ENCODE measurements at regions not wholly inside any gene's neighbourhood (a gene's known extent, or its start where the extent isn't known, plus 50 kb on each side); places are given as distances from the start of the nearest gene placed in this dataset.
"Not testable (repeated sequence)": the region's sequence is repeated elsewhere in the genome, so short reads cannot be mapped to it uniquely, and the experiment has no call there.

DNA sequence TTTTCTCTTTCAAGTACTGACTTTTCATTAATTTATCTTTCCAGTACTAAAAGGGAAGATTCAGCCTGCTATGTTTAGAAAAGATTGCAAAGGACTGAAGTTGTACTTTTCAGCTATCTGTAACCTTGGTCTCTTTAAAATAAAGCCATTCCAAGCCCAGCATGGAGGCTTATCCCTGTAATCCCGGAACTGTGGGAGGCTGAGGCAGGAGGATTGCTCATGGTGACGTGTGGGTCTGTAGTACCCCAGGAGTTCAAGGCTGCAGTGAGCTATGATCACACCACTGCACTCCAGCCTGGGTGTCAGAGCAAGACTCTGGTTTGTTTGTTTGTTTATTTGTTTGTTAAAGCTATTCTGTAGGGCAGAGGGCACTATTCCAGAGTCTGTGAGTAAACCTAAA, 50.6 kb upstream of the TMEM170B start:
- H3K9me3 Mint-ChIP-seq = no peaks in the 10 kb centered on the region
- DNase-seq (ENCODE audit: low spot score) = no peak
- H3K27ac Mint-ChIP-seq = no peak overlapping the region
- no peaks in the 10 kb centered on the region for H3K4me1 Mint-ChIP-seq (ENCODE audit: low read depth)
- H3K4me3 Mint-ChIP-seq (ENCODE audit: low read depth) = no peak overlapping the region
- H3K36me3 Mint-ChIP-seq (ENCODE audit: low read depth) = no peaks in the 10 kb centered on the region
- peaks cover 8% of the 10 kb centered on the region for H3K27me3 Mint-ChIP-seq (ENCODE audit: low read depth)
- intact Hi-C loops (cut with micrococcal nuclease) = no loop called here

DNA sequence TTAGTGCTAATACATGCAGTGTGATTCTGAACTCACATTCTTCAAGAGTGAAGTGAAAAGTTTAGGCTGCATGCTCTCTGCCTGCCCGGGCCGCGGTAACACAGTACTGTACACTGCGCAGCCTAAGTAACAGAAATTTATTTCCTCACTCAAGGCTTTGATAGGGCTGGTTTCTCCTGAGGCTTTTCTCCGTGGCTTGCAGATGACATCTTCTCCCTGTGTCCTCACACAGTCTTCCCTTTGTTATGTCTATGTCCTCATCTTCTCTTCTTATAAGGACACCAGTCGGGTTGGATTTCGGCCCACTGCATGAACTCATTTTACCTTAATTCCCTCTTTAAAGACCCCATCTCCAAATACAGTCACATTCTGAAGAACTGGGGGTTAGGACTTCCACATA, 51.1 kb upstream of the TMEM170B start:
- no peaks in the 10 kb centered on the region for H3K36me3 Mint-ChIP-seq (ENCODE audit: low read depth)
- H3K27me3 Mint-ChIP-seq (ENCODE audit: low read depth) = peaks cover 8% of the 10 kb centered on the region
- no peak for DNase-seq (ENCODE audit: low spot score)
- no peak overlapping the region for H3K27ac Mint-ChIP-seq
- no peaks in the 10 kb centered on the region for H3K4me1 Mint-ChIP-seq (ENCODE audit: low read depth)
- H3K9me3 Mint-ChIP-seq = no peaks in the 10 kb centered on the region
- no peak overlapping the region for H3K4me3 Mint-ChIP-seq (ENCODE audit: low read depth)
- intact Hi-C loops (cut with micrococcal nuclease) = no loop called here

DNA sequence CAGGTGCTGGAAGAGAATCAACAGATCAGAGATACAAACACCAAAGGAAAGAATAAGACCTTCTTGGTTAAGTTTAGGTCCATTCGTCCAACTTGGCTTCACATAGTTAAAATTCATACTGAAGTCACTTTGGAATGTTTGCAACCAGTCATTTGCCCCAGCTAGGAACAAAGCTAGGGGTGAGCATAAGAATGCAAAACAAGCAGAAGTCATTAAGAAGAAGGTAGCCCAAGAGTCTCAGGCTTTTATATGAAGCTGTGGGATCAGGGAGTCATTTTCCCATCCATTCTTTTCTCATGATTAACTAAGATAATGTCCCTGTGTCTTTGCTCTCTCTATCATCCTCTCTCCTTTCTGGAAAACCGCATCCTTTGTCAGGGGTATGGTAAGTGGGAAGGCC, 51.5 kb upstream of the TMEM170B start:
- Mint-ChIP-seq H3K27ac (no peak overlapping the region), H3K4me3 (ENCODE audit: low read depth) (no peak overlapping the region), H3K36me3 (ENCODE audit: low read depth) (no peaks in the 10 kb centered on the region), H3K4me1 (ENCODE audit: low read depth) (no peaks in the 10 kb centered on the region), H3K9me3 (no peaks in the 10 kb centered on the region), H3K27me3 (ENCODE audit: low read depth) (peaks cover 8% of the 10 kb centered on the region)
- intact Hi-C loops (cut with micrococcal nuclease) = no loop called here
- no peak for DNase-seq (ENCODE audit: low spot score)

DNA sequence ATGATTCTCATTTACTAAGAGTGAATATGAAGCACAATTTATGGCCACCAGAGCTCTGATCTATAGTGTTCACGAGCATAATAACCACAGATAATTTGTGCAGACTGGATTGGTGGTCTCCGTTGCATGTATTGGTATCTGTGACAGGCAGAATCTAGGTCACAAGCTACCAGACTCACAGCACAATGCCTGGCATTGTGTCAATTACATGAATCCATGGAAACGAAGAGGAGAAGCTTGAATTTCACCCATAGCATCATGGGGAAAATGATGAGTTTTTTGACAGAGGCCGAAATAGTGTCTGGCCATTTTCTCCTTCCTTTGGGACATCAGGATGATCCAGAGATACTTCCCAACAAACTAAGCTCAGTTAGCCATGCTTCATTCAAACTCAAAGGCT, 52.3 kb upstream of the TMEM170B start:
- Mint-ChIP-seq H3K4me3 (ENCODE audit: low read depth) (no peak overlapping the region), H3K9me3 (no peaks in the 10 kb centered on the region), H3K36me3 (ENCODE audit: low read depth) (no peaks in the 10 kb centered on the region), H3K27me3 (ENCODE audit: low read depth) (peaks cover 8% of the 10 kb centered on the region), H3K27ac (no peak overlapping the region), H3K4me1 (ENCODE audit: low read depth) (no peaks in the 10 kb centered on the region)
- DNase-seq (ENCODE audit: low spot score) = no peak
- intact Hi-C loops (cut with micrococcal nuclease) = no loop called here

DNA sequence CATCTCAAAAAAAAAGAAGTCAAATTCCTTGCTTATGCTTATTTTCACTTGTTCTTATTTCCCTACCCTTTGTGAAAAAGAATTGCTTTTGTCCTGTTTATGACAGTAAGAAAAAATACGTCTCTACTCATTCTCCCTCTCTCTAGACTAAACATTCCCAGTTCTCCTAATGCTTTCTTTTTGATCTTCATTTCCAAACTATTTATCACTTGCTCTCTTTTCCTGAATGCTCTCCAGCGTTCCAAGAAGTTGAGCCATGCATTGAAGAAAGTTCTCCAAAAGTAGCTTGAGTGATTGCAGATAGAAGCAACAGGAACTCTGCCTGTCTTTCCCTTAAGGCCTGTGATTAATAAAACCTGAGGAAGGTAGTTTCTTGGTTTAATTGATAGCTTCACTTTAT, 53.1 kb upstream of the TMEM170B start:
- H3K36me3 Mint-ChIP-seq (ENCODE audit: low read depth) = no peaks in the 10 kb centered on the region
- H3K4me1 Mint-ChIP-seq (ENCODE audit: low read depth) = no peaks in the 10 kb centered on the region
- H3K27ac Mint-ChIP-seq = no peak overlapping the region
- H3K4me3 Mint-ChIP-seq (ENCODE audit: low read depth) = no peak overlapping the region
- H3K27me3 Mint-ChIP-seq (ENCODE audit: low read depth) = peaks cover 5% of the 10 kb centered on the region
- intact Hi-C loops (cut with micrococcal nuclease) = no loop called here
- no peak for DNase-seq (ENCODE audit: low spot score)
- H3K9me3 Mint-ChIP-seq = no peaks in the 10 kb centered on the region

DNA sequence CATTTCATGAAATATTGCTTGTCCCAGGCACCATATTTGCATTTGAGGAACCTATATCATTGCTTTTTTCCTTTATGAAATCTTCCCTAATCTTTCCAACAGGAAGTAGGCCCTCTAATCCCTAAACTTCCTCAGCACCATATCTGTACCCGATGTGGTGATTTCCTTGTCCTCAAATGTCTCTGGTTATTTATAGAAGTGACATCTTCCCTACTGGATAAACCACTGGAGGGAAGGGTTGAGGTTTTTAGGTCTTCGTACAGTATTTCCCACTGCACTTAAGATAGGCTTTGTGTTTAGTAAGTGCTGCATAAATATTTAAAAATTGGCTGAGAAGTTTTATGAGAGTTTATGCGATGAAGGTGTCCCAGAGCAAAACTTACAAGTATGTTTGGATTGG, 54.9 kb upstream of the TMEM170B start:
- H3K27me3 Mint-ChIP-seq (ENCODE audit: low read depth) = peaks cover 6% of the 10 kb centered on the region
- H3K36me3 Mint-ChIP-seq (ENCODE audit: low read depth) = no peaks in the 10 kb centered on the region
- no peak overlapping the region for H3K27ac Mint-ChIP-seq
- H3K9me3 Mint-ChIP-seq = no peaks in the 10 kb centered on the region
- intact Hi-C loops (cut with micrococcal nuclease) = no loop called here
- DNase-seq (ENCODE audit: low spot score) = no peak
- no peaks in the 10 kb centered on the region for H3K4me1 Mint-ChIP-seq (ENCODE audit: low read depth)
- no peak overlapping the region for H3K4me3 Mint-ChIP-seq (ENCODE audit: low read depth)

DNA sequence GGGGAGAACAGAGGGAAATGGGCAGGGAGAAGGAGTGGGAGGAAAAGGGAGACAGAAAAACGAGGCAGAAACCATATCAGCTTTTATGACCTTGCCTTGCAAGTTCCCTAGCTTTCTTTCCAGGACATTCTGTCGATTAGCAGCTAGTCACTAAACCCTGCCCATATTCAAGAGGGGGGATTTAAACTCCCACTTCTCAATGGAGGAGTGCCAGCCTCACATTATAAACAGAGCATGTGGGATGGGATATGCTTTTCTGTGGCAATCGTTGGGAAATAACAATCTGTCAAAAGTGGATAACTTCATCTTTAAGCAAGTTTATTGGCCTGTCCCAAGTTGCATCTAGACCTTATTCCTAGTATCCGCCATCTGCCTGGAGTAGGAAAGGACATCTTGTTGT, 57.0 kb upstream of the TMEM170B start:
- intact Hi-C loops (cut with micrococcal nuclease) = no loop called here
- no peaks in the 10 kb centered on the region for H3K9me3 Mint-ChIP-seq
- no peaks in the 10 kb centered on the region for H3K4me1 Mint-ChIP-seq (ENCODE audit: low read depth)
- H3K27ac Mint-ChIP-seq = no peak overlapping the region
- H3K36me3 Mint-ChIP-seq (ENCODE audit: low read depth) = no peaks in the 10 kb centered on the region
- H3K27me3 Mint-ChIP-seq (ENCODE audit: low read depth) = peaks cover 21% of the 10 kb centered on the region
- H3K4me3 Mint-ChIP-seq (ENCODE audit: low read depth) = no peak overlapping the region
- DNase-seq (ENCODE audit: low spot score) = no peak

DNA sequence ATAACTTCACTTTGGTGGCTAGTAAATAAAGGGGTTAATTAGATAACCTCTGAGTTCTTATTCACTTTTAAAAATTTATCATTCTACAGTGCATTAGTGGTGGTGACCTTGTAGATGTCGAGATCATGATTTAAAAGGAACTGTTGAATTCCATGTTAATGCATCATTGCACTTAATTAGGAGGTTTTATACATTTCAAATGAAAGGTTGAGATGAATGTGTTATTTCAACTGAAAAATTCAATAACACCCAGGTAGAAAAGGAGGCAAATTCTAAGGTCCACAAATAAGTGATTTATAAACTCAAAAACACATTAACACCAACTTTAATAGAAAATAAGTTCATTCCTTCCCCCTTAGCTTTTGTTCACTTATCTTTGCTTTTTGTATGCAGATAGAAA, 58.3 kb upstream of the TMEM170B start:
- H3K27ac Mint-ChIP-seq = no peak overlapping the region
- no peaks in the 10 kb centered on the region for H3K4me1 Mint-ChIP-seq (ENCODE audit: low read depth)
- peaks cover 25% of the 10 kb centered on the region for H3K27me3 Mint-ChIP-seq (ENCODE audit: low read depth)
- no peaks in the 10 kb centered on the region for H3K36me3 Mint-ChIP-seq (ENCODE audit: low read depth)
- intact Hi-C loops (cut with micrococcal nuclease) = no loop called here
- no peaks in the 10 kb centered on the region for H3K9me3 Mint-ChIP-seq
- H3K4me3 Mint-ChIP-seq (ENCODE audit: low read depth) = no peak overlapping the region
- no peak for DNase-seq (ENCODE audit: low spot score)

DNA sequence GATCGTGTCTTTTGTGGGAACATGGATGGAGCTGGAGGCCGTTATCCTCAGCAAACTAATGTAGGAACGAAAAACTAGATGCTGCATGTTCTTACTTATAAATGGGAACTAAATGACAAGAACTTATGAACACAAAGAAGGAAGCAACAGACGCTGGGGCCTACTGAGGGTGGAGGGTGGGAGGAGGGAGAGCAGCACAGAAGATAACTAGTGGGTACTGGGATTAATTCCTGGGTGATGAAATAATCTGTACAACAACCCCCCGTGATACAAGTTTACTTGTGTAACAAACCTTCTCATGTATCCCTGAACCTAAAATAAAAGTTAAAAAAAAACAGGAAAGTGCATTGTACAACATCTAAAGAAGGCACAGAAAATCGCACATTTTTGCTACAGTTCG, 59.0 kb upstream of the TMEM170B start:
- intact Hi-C loops (cut with micrococcal nuclease) = no loop called here
- H3K27me3 Mint-ChIP-seq (ENCODE audit: low read depth) = peaks cover 26% of the 10 kb centered on the region
- H3K36me3 Mint-ChIP-seq (ENCODE audit: low read depth) = no peaks in the 10 kb centered on the region
- H3K9me3 Mint-ChIP-seq = no peaks in the 10 kb centered on the region
- DNase-seq (ENCODE audit: low spot score) = no peak
- no peaks in the 10 kb centered on the region for H3K4me1 Mint-ChIP-seq (ENCODE audit: low read depth)
- no peak overlapping the region for H3K4me3 Mint-ChIP-seq (ENCODE audit: low read depth)
- no peak overlapping the region for H3K27ac Mint-ChIP-seq

DNA sequence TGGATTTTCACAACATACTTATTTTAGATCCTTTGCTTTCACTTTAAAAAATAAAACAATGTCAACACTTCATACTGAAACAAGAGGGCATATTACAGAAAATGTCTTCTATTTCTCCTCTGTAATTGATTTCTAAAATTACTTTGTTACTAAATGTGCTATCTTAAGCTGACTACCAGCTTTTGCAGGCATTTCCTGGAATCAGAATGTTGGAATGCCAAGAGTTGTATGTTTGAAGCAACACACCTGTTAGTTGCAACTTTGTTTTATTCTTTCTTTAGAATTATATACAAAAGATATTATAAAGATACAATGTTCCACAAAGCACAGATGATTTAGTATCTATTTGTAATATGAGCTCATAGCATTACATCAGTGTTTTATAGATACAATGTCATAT, 62.5 kb upstream of the TMEM170B start:
- no peak for DNase-seq (ENCODE audit: low spot score)
- intact Hi-C loops (cut with micrococcal nuclease) = no loop called here
- Mint-ChIP-seq H3K9me3 (no peaks in the 10 kb centered on the region), H3K36me3 (ENCODE audit: low read depth) (no peaks in the 10 kb centered on the region), H3K27ac (no peak overlapping the region), H3K4me3 (ENCODE audit: low read depth) (no peak overlapping the region), H3K4me1 (ENCODE audit: low read depth) (no peaks in the 10 kb centered on the region), H3K27me3 (ENCODE audit: low read depth) (peaks cover 32% of the 10 kb centered on the region)

DNA sequence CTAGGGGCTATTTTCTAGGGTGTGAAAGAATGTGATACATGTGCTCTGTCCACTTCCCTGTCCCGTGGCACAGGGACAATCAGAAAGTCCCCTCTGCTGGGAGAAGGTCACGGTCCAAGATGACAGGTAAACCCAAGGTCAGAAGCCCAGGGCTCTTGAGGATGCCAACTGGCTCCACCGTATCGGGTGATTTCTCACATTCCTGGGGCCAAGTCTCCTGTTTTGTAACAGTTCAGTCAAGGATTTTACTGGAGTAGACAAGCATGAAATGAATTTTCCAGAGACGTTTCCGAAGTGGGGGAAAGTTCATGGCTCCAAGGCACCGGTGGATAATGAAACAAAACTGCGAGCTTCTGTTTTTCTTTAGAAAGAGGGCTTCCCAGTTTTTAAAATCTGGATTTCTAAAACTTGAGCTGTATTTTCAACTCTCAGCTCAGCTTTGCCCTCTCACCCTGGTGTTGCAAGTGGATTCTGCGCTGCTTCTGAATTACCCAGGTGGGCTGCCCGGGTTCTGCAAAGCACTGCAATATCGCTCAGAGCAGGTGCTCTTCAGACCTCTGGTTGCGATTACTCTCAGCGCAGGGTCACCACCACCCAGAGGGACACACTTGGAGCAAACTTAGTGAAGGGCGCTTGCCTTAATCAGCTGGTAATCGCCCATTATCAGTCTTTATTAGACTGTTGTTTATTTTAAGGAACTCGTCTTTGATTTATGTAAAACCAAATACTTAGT, 64.4 kb upstream of the TMEM170B start:
- no peaks in the 10 kb centered on the region for H3K4me1 Mint-ChIP-seq (ENCODE audit: low read depth)
- H3K27ac Mint-ChIP-seq = no peak overlapping the region
- no peak overlapping the region for H3K4me3 Mint-ChIP-seq (ENCODE audit: low read depth)
- intact Hi-C loops (cut with micrococcal nuclease) = no loop called here
- H3K27me3 Mint-ChIP-seq (ENCODE audit: low read depth) = peaks cover 27% of the 10 kb centered on the region
- DNase-seq (ENCODE audit: low spot score) = no peak
- H3K9me3 Mint-ChIP-seq = no peaks in the 10 kb centered on the region
- no peaks in the 10 kb centered on the region for H3K36me3 Mint-ChIP-seq (ENCODE audit: low read depth)

DNA sequence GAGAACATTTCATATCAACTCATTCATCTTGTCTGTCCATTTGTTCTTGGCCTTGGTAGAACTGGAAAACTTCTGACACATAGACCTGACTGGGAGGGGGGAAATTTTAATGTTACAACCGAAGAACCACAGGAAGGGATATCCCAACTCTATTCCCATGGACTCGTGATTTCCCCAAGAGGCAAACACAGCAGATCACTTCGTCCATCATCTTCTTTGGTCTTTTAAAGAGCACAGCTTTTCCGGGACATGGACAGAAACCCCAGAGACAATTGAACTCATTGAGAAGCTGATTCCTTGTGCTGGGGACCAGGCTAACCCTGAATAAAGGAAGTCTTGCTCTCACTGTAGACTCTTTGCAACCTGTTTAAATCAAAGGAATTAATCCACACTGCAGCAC, 66.3 kb upstream of the TMEM170B start:
- Mint-ChIP-seq H3K27ac (no peak overlapping the region), H3K9me3 (no peaks in the 10 kb centered on the region), H3K4me3 (ENCODE audit: low read depth) (no peak overlapping the region), H3K27me3 (ENCODE audit: low read depth) (peaks cover 17% of the 10 kb centered on the region), H3K36me3 (ENCODE audit: low read depth) (no peaks in the 10 kb centered on the region), H3K4me1 (ENCODE audit: low read depth) (no peaks in the 10 kb centered on the region)
- no peak for DNase-seq (ENCODE audit: low spot score)
- intact Hi-C loops (cut with micrococcal nuclease) = no loop called here

DNA sequence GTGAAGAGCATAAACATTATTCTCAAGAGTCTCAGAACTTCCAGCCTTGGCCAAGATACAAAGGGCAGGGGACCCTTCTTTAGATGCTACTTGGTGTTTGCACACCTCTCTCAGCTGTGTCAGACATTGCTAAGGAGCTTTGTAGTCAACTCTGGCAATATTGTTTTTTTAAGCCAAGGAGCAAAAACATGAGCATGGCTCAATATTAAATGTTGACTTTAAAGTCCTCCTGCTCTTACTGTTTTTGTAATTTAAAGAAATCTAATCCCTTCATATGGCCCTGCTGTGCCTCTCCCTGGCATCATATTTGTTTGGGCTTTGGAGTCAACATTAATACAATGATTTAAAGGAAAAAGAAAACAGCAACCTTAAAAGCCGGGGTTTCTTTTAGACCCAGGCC, 67.9 kb upstream of the TMEM170B start:
- Mint-ChIP-seq H3K27me3 (ENCODE audit: low read depth) (peaks cover 11% of the 10 kb centered on the region), H3K36me3 (ENCODE audit: low read depth) (no peaks in the 10 kb centered on the region), H3K27ac (no peak overlapping the region), H3K9me3 (no peaks in the 10 kb centered on the region), H3K4me3 (ENCODE audit: low read depth) (no peak overlapping the region), H3K4me1 (ENCODE audit: low read depth) (no peaks in the 10 kb centered on the region)
- DNase-seq (ENCODE audit: low spot score) = no peak
- intact Hi-C loops (cut with micrococcal nuclease) = no loop called here

DNA sequence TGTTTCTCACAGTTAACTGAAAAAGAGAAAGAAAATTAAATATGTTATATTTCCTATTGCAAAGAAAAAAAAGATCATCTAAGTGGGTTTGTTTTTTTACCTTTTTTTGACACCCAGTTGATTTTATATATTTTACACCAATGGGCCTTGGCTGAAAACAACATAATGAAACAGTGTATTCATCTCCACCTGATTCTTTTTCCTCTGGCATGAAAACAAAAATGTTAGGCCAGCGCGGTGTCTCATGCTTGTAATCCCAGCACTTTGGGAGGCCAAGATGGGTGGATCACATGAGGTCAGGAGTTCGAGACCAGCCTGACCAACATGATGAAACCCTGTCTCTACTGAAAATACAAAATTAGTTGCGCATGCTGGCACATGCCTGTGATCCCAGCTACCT, 69.3 kb upstream of the TMEM170B start:
- DNase-seq (ENCODE audit: low spot score); H3K36me3 Mint-ChIP-seq (ENCODE audit: low read depth); H3K4me3 Mint-ChIP-seq (ENCODE audit: low read depth); H3K9me3 Mint-ChIP-seq; intact Hi-C loops (cut with micrococcal nuclease); H3K27me3 Mint-ChIP-seq (ENCODE audit: low read depth); H3K4me1 Mint-ChIP-seq (ENCODE audit: low read depth); H3K27ac Mint-ChIP-seq: not testable (repeated sequence)
